Upper lobe of left lung (tissue), 6 donors: ENCODE measurements at regions not wholly inside any gene's neighbourhood (a gene's known extent, or its start where the extent isn't known, plus 50 kb on each side); places are given as distances from the start of the nearest gene placed in this dataset.

ENCODE experiments used
- ATAC-seq, 2 donors: fragments of 200-7000 bp; cut with Tn5 transposase; one replicate each; pipeline ENCODE4 v1.9.1; 2022; ENCODE audit warnings: mild to moderate bottlenecking in 2 of 2, moderate library complexity in 2 of 2; ENCODE audit not compliant: low FRiP score in 2 of 2
- DNase-seq, 2 donors: peaks; one replicate each; pipeline ENCODE4 v3.0.0-alpha.2; 2019 to 2020
- H3K27ac ChIP-seq, 4 donors: fragments of 200-600 bp; sonication (generic); one replicate each; pipeline ENCODE4 v1.5.1; 2016 to 2019
- H3K27me3 ChIP-seq, 4 donors: fragments of 200-600 bp; sonication (generic); one replicate each; pipeline ENCODE4 v1.5.1; 2017 to 2019
- H3K36me3 ChIP-seq, 4 donors: fragments of 200-600 bp; sonication (generic); one replicate each; pipeline ENCODE4 v1.5.1; 2016 to 2019
- H3K4me1 ChIP-seq, 4 donors: fragments of 200-600 bp; sonication (generic); one replicate each; pipeline ENCODE4 v1.5.1; 2018 to 2019
- H3K4me3 ChIP-seq, 4 donors: fragments of 200-600 bp; sonication (generic); one replicate each; pipeline ENCODE4 v1.5.1; 2017 to 2019; ENCODE audit warnings: mild to moderate bottlenecking in 2 of 4, moderate library complexity in 1 of 4
- H3K9me3 ChIP-seq, 4 donors: fragments of 200-600 bp; sonication (generic); one replicate each; pipeline ENCODE4 v1.5.1; 2018 to 2019
- EP300 ChIP-seq, 4 donors: sonication (generic); formaldehyde crosslinking; IDR thresholded peaks; one replicate each; pipeline ENCODE4 v1.5.1; 2017; ENCODE audit warnings: antibody characterized with exemption in 4 of 4, control low read depth in 2 of 4
- POLR2A ChIP-seq, 4 donors: fragments of 450-650 bp; IDR thresholded peaks; one replicate each; pipeline ENCODE4 v1.5.1; 2016 to 2017; ENCODE audit warnings: antibody characterized with exemption in 4 of 4, mild to moderate bottlenecking in 2 of 4
- POLR2AphosphoS5 ChIP-seq, 2 donors: sonication (generic); formaldehyde crosslinking; IDR thresholded peaks; one replicate each; pipeline ENCODE4 v1.5.1; 2017; ENCODE audit warnings: antibody characterized with exemption in 2 of 2
- WGBS, 2 donors: methylation state at CpG; one replicate each; pipeline ENCODE4 v1.1.5; 2017 to 2018; 5-methylcytosine and 5-hydroxymethylcytosine counted together
- TF ChIP-seq, protein P1 (sequence below), 6 experiments: fragments of 450-650 bp in 4 of 6; fragments of 200-600 bp in 2 of 6; sonication (generic) in 2 of 6; IDR thresholded peaks; one replicate each; pipeline ENCODE4 v1.5.1; 2016 to 2019; ENCODE audit warnings: antibody characterized with exemption in 6 of 6
- donor health status: DM: no; HTN: no; CAD: no; lungs with moderate emphysema.
- donor health status: DM: no; HTN: yes; CAD: no; lungs with severe emphysema.

DNA sequence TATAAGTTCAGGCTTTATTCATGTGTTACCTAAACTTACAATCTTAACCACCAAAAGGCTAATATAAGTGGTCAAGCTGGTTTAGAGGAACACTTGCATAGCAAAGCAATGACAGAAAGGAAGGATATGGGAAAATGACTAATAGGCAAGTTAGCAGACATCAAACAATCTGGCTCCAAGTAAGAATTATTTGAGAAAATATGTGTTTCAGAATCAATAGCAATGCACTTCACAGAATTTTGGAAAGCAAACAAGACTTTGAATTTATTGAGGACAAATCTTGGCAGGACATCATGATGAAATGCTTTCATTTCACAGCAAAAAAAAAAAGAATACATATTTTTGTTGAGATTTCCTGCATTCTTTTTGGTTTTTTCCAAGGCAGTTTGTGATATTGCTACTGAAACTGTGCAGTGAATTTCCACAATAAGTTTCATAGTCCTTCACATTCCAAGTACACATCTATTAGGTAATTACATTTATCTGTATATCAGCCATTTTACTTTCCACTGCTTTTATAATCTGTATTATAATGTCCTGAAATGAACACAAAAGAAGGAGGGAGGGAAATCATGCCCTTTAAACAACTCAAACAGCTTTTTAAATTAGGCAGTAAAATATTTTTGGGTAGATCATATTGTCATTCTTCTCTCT lies 417.9 kb downstream of the NR2F1-AS1 start:
- no peak for TF ChIP-seq POLR2A (IDR thresholded peaks at IDR 0.05)
- no peak for TF ChIP-seq POLR2AphosphoS5 (IDR thresholded peaks at IDR 0.05)
- TF ChIP-seq, protein P1, sequence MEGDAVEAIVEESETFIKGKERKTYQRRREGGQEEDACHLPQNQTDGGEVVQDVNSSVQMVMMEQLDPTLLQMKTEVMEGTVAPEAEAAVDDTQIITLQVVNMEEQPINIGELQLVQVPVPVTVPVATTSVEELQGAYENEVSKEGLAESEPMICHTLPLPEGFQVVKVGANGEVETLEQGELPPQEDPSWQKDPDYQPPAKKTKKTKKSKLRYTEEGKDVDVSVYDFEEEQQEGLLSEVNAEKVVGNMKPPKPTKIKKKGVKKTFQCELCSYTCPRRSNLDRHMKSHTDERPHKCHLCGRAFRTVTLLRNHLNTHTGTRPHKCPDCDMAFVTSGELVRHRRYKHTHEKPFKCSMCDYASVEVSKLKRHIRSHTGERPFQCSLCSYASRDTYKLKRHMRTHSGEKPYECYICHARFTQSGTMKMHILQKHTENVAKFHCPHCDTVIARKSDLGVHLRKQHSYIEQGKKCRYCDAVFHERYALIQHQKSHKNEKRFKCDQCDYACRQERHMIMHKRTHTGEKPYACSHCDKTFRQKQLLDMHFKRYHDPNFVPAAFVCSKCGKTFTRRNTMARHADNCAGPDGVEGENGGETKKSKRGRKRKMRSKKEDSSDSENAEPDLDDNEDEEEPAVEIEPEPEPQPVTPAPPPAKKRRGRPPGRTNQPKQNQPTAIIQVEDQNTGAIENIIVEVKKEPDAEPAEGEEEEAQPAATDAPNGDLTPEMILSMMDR (IDR thresholded peaks at IDR 0.05) = no peak
- TF ChIP-seq EP300 (IDR thresholded peaks at IDR 0.05) = no peak
- H3K9me3 ChIP-seq = no peaks in the 10 kb centered on the region
- no peak for DNase-seq
- H3K27me3 ChIP-seq = no peaks in the 10 kb centered on the region
- H3K4me1 ChIP-seq = peaks cover 6 to 29% (median 10%) of the 10 kb centered on the region in 4 donors
- no peak overlapping the region for H3K4me3 ChIP-seq
- peak in 1 of 2 donors; percentile 79 for ATAC-seq
- no peaks in the 10 kb centered on the region for H3K36me3 ChIP-seq
- H3K27ac ChIP-seq = peak overlapping the region in 2 of 4 donors; percentile 40 to 72

DNA sequence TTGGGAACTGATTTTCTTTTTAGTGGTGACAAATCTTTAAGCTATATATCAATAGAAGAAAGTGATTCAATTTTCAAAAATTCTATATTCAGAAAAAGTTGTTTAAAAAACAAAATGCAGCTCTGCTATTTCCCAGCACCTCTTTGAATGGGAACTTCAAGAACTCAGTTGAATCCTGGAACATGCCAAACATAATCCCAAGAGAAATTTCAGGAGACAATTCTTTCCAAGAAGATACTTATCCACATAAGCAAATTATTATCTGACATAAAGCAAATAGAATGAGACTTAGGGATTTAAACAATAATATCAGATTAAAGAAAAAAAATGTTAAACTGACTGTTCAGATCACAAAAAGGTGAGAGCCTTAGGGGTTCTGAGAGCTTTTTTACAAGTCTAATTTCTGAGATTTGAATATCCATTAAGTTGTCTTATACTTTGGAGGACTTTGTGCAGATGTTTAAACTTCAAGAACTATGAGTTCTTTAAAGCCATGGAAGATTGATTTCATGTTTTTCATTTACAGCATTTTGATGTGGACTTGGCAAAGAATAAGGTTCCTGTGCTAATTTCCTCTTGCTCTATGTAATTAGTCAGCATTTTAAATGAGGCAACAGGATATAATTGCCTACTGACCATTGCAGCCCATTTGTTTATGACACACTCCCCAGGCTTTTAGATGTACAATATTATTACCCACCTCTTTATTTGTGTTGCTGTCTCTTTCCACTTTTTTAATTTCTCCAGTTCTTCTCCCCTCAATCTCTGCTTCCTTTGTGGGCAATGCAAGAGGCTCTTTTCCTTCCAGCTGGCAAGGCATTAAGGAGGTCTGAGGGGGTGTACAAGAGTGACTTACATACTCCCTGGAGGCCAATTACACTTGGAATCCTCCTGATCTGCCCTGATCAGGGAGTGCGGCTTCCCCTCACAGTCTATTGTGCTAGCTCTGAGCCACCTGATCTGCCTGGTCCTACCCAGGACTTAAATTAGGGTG lies 419.1 kb downstream of the NR2F1-AS1 start:
- Histone ChIP-seq H3K36me3 (no peaks in the 10 kb centered on the region), H3K4me3 (no peak overlapping the region), H3K9me3 (no peaks in the 10 kb centered on the region), H3K27me3 (no peaks in the 10 kb centered on the region), H3K4me1 (peaks cover 6 to 29% (median 10%) of the 10 kb centered on the region in 4 donors), H3K27ac (peak overlapping the region; percentile 21 to 72 (median 45))
- TF ChIP-seq, protein P1 (IDR thresholded peaks at IDR 0.05) = no peak
- TF ChIP-seq POLR2A (IDR thresholded peaks at IDR 0.05) = no peak
- TF ChIP-seq POLR2AphosphoS5 (IDR thresholded peaks at IDR 0.05) = no peak
- no peak for TF ChIP-seq EP300 (IDR thresholded peaks at IDR 0.05)
- DNase-seq (no peak), ATAC-seq (peak in 1 of 2 donors; percentile 38)
- 73 to 88% methylated on average over 1 of the region's 1 CpG for WGBS, 2 donors

DNA sequence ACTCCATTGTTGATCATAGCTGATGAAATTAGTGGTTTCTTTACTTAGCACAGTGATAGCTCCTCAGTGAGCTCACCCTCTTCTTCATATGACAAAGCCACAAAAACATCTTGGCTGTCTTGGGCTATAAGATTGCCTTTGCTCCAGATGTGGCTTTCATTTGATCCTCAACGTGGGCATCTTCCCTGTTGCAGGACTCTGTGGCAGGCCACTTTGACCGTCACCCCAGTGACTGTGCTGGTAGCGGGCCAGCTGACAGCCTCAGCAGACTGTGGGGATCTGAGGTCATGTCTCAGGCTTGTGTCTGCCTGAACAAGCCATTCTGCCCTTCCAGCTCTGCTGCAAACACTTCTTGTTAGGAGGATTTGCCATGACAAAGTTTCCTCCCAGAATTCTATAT lies 422.2 kb downstream of the NR2F1-AS1 start:
- Histone ChIP-seq H3K4me1 (peaks cover 6 to 25% (median 10%) of the 10 kb centered on the region in 4 donors), H3K27me3 (no peaks in the 10 kb centered on the region), H3K27ac (no peak overlapping the region), H3K36me3 (no peaks in the 10 kb centered on the region), H3K9me3 (no peaks in the 10 kb centered on the region), H3K4me3 (no peak overlapping the region)
- WGBS, 2 donors = 93% methylated on average over 2 to 3 of the region's 3 CpGs
- DNase-seq = peak in 1 of 2 donors; percentile 18
- peak in 1 of 2 donors; percentile 45 for ATAC-seq
- no peak for TF ChIP-seq POLR2A (IDR thresholded peaks at IDR 0.05)
- no peak for TF ChIP-seq POLR2AphosphoS5 (IDR thresholded peaks at IDR 0.05)
- no peak for TF ChIP-seq EP300 (IDR thresholded peaks at IDR 0.05)
- TF ChIP-seq, protein P1 (IDR thresholded peaks at IDR 0.05) = no peak

DNA sequence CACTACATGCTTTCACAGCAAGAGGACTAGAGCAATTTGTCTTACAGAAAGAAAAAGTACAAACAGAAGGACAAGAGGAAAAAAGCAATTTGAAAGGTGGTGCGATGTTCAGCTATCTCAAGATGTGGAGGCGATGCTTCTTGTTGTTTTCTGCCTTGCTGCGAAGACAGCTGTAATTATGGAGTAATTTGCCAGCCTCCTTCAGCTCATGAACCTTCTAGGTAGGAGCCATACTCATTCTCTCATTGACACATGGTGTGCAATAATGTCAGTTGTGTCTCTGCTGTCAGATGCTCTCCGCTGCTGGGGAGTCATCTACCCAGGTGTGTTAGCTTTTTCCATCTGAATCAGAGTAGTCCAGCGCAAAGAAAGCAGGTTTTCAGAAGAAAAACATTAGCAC lies 424.5 kb downstream of the NR2F1-AS1 start:
- TF ChIP-seq, protein P1 (IDR thresholded peaks at IDR 0.05) = no peak
- TF ChIP-seq POLR2AphosphoS5 (IDR thresholded peaks at IDR 0.05) = no peak
- DNase-seq (no peak), ATAC-seq (no peak)
- no peaks in the 10 kb centered on the region for H3K9me3 ChIP-seq
- H3K36me3 ChIP-seq = no peaks in the 10 kb centered on the region
- no peaks in the 10 kb centered on the region for H3K27me3 ChIP-seq
- H3K4me3 ChIP-seq = no peak overlapping the region
- H3K27ac ChIP-seq = no peak overlapping the region
- H3K4me1 ChIP-seq = peaks cover 0 to 4% (median 0%) of the 10 kb centered on the region in 4 donors
- 91 to 94% methylated on average over 5 of the region's 5 CpGs for WGBS, 2 donors
